H1 (cell line): ENCODE measurements at regions not wholly inside any gene's neighbourhood (a gene's known extent, or its start where the extent isn't known, plus 50 kb on each side); places are given as distances from the start of the nearest gene placed in this dataset.

ENCODE experiments used
- BCL11A ChIP-seq, 2 experiments: IDR thresholded peaks; one replicate each; pipeline ENCODE4 v1.6.1; 2011; ENCODE audit warnings: low read depth in 2 of 2, low read length in 2 of 2, mild to moderate bottlenecking in 2 of 2
- CBX8 ChIP-seq: fragments of 300-800, 300-1000 bp; sonication (generic); IDR thresholded peaks from 2 replicates; pipeline ENCODE4 v1.7.1; 2016; ENCODE audit warnings: low read depth, low read length, borderline replicate concordance
- CTCF ChIP-seq, 3 experiments: IDR thresholded peaks; 1 replicate in 2 of 3; 2 replicates in 1 of 3; pipeline versions ENCODE4 v1.5.1 to v1.6.1; 2011; ENCODE audit warnings: low read length in 3 of 3, mild to moderate bottlenecking in 3 of 3, inconsistent platforms in 2 of 3, low read depth in 1 of 3, moderate library complexity in 1 of 3; ENCODE audit not compliant: insufficient read depth in 1 of 3; ENCODE audit errors: control extremely low read depth in 1 of 3
- EZH2 ChIP-seq: fragments of 200-600 bp; sonication (generic); IDR thresholded peaks from 2 replicates; pipeline ENCODE4 v1.7.1; 2012; ENCODE audit warnings: low read depth, mild to moderate bottlenecking, moderate library complexity, low read length, inconsistent platforms; ENCODE audit not compliant: severe bottlenecking
- JUN ChIP-seq: IDR thresholded peaks from 2 replicates; pipeline ENCODE4 v1.6.1; 2011; ENCODE audit warnings: low read depth, mild to moderate bottlenecking, improper control_type of control experiment, low read length
- MAX ChIP-seq: IDR thresholded peaks from 2 replicates; pipeline ENCODE4 v1.6.1; 2012; ENCODE audit warnings: inconsistent platforms
- POLR2A ChIP-seq, 2 experiments: IDR thresholded peaks; 1 replicate in 1 of 2; 2 replicates in 1 of 2; pipeline ENCODE4 v1.6.1; 2011; ENCODE audit warnings: low read depth in 2 of 2, low read length in 2 of 2, mild to moderate bottlenecking in 2 of 2; ENCODE audit errors: control extremely low read depth in 1 of 2
- SP4 ChIP-seq: IDR thresholded peaks from 2 replicates; pipeline ENCODE4 v1.6.1; 2012; ENCODE audit warnings: low read length, inconsistent platforms

GRCh38 chr13:39159393-39159792 is 121.1 kb downstream of the NHLRC3 start:
- TF ChIP-seq CBX8 (no peak), SP4 (no peak), CTCF (IDR thresholded peaks at IDR 0.05; ENCODE audit: control extremely low read depth in 1 of 3, insufficient read depth in 1 of 3, low read depth in 1 of 3, low read length in 3 of 3) (no peak), EZH2 (no peak), JUN (no peak), MAX (no peak), BCL11A (IDR thresholded peaks at IDR 0.05; ENCODE audit: low read depth in 2 of 2, low read length in 2 of 2) (no peak), POLR2A (IDR thresholded peaks at IDR 0.05; ENCODE audit: control extremely low read depth in 1 of 2, low read depth in 2 of 2, low read length in 2 of 2) (no peak)
